GM23338 (cell line): ENCODE measurements at regions not wholly inside any gene's neighbourhood (a gene's known extent, or its start where the extent isn't known, plus 50 kb on each side); places are given as distances from the start of the nearest gene placed in this dataset.

Source experiments
- ATAC-seq: fragments of 200-7000 bp; cut with Tn5 transposase; 3 replicates; pipeline ENCODE4 v1.9.1; 2020
- DNase-seq: peaks from one replicate; pipeline ENCODE4 v3.0.0-alpha.2; 2015; ENCODE audit warnings: low spot score
- H2AFZ ChIP-seq: fragments of 200-600 bp; sonication (generic); 2 replicates; pipeline ENCODE4 v1.8.0; 2016; ENCODE audit warnings: antibody characterized with exemption, mild to moderate bottlenecking, moderate library complexity
- H3F3A ChIP-seq: fragments of 200-600 bp; sonication (generic); replicated peaks from 2 replicates; pipeline ENCODE4 v1.8.0; 2017; ENCODE audit warnings: antibody characterized with exemption, mixed run types, low read depth
- H3K27ac ChIP-seq: fragments of 200-600 bp; sonication (generic); 2 replicates; pipeline ENCODE4 v1.6.1; 2016; ENCODE audit warnings: low read depth
- H3K27me3 ChIP-seq: fragments of 200-600 bp; sonication (generic); 2 replicates; pipeline ENCODE4 v1.8.0; 2016; ENCODE audit warnings: mild to moderate bottlenecking, mixed run types, moderate library complexity; ENCODE audit not compliant: insufficient read depth
- H3K36me3 ChIP-seq: fragments of 200-600 bp; sonication (generic); 2 replicates; pipeline ENCODE4 v1.8.0; 2016; ENCODE audit warnings: mild to moderate bottlenecking; ENCODE audit not compliant: insufficient read depth
- H3K4me1 ChIP-seq: fragments of 200-600 bp; sonication (generic); 2 replicates; pipeline ENCODE4 v1.8.0; 2016; ENCODE audit warnings: mild to moderate bottlenecking, moderate library complexity; ENCODE audit not compliant: insufficient read depth
- H3K4me2 ChIP-seq: fragments of 200-600 bp; sonication (generic); 2 replicates; pipeline ENCODE4 v1.7.1; 2017; ENCODE audit warnings: mixed run types
- H3K4me3 ChIP-seq: fragments of 200-600 bp; sonication (generic); 2 replicates; pipeline ENCODE4 v1.6.1; 2016; ENCODE audit warnings: mixed run types
- H3K79me2 ChIP-seq: fragments of 200-600 bp; sonication (generic); replicated peaks from 2 replicates; pipeline ENCODE4 v1.8.0; 2017; ENCODE audit warnings: mild to moderate bottlenecking; ENCODE audit not compliant: insufficient read depth
- H3K9me2 ChIP-seq: fragments of 200-600 bp; sonication (generic); 2 replicates; pipeline ENCODE4 v1.8.0; 2017; ENCODE audit not compliant: insufficient read depth
- H4K20me1 ChIP-seq: fragments of 200-600 bp; sonication (generic); replicated peaks from 2 replicates; pipeline ENCODE4 v1.8.0; 2017; ENCODE audit warnings: mild to moderate bottlenecking; ENCODE audit not compliant: insufficient read depth
- H3K27ac Mint-ChIP-seq: 2 replicates; pipeline ENCODE4 v1.8.0; 2020; ENCODE audit warnings: inconsistent platforms, mild to moderate bottlenecking, moderate library complexity, mixed read lengths
- H3K27me3 Mint-ChIP-seq: 3 replicates; pipeline ENCODE4 v1.8.0; 2022; ENCODE audit warnings: low read depth, mild to moderate bottlenecking, moderate library complexity, mixed read lengths, inconsistent platforms; ENCODE audit not compliant: insufficient read depth, poor library complexity
- H3K36me3 Mint-ChIP-seq: 3 replicates; pipeline ENCODE4 v1.8.0; 2021; ENCODE audit warnings: low read depth, mild to moderate bottlenecking, inconsistent platforms, moderate library complexity, mixed read lengths
- H3K4me1 Mint-ChIP-seq: 3 replicates; pipeline ENCODE4 v1.8.0; 2020; ENCODE audit warnings: mild to moderate bottlenecking, inconsistent platforms, mixed read lengths
- H3K4me3 Mint-ChIP-seq: 3 replicates; pipeline ENCODE4 v1.8.0; 2021; ENCODE audit warnings: moderate library complexity, mild to moderate bottlenecking, inconsistent platforms, mixed read lengths
- H3K9me3 Mint-ChIP-seq: 3 replicates; pipeline ENCODE4 v1.8.0; 2020; ENCODE audit warnings: moderate library complexity, mild to moderate bottlenecking, inconsistent platforms, mixed read lengths
- CREB1 ChIP-seq: fragments of 250-450 bp; sonication (Bioruptor Pico); IDR thresholded peaks from 2 replicates; pipeline ENCODE4 v1.5.0; 2020; ENCODE audit warnings: low read depth, mild to moderate bottlenecking, moderate library complexity
- CTCF ChIP-seq, 2 experiments: fragments of 200-600 bp in 1 of 2; sonication (generic) in 1 of 2; conservative IDR thresholded peaks; 2 replicates each; pipeline versions ENCODE4 v1.5.1 to v1.6.1; 2016 to 2017; ENCODE audit warnings: antibody characterized with exemption in 2 of 2, low read depth in 2 of 2, mild to moderate bottlenecking in 2 of 2, moderate library complexity in 1 of 2
- ETS1 ChIP-seq: IDR thresholded peaks from 2 replicates; pipeline ENCODE4 v1.6.1; 2016; ENCODE audit warnings: antibody characterized with exemption
- EZH2 ChIP-seq: fragments of 200-600 bp; sonication (generic); IDR thresholded peaks from one replicate; pipeline ENCODE4 v1.8.0; 2017; ENCODE audit warnings: antibody characterized with exemption, mild to moderate bottlenecking, low read depth; ENCODE audit not compliant: unreplicated experiment
- EZH2phosphoT487 ChIP-seq: fragments of 200-600 bp; sonication (generic); IDR thresholded peaks from one replicate; pipeline ENCODE4 v1.8.1; 2018; ENCODE audit warnings: antibody characterized with exemption; ENCODE audit not compliant: unreplicated experiment
- JUNB ChIP-seq: IDR thresholded peaks from one replicate; pipeline ENCODE4 v1.6.1; 2016; ENCODE audit warnings: antibody characterized with exemption; ENCODE audit not compliant: unreplicated experiment
- NANOG ChIP-seq: IDR thresholded peaks from 2 replicates; pipeline ENCODE4 v1.6.1; 2016; ENCODE audit warnings: antibody characterized with exemption, borderline replicate concordance
- POLR2AphosphoS5 ChIP-seq: IDR thresholded peaks from 2 replicates; pipeline ENCODE4 v1.6.1; 2016; ENCODE audit warnings: antibody characterized with exemption, low read depth
- STAT1 ChIP-seq: IDR thresholded peaks from one replicate; pipeline ENCODE4 v1.6.1; 2016; ENCODE audit warnings: antibody characterized with exemption; ENCODE audit not compliant: unreplicated experiment
- ZNF114 ChIP-seq: fragments of 250-450 bp; sonication (Bioruptor Pico); IDR thresholded peaks from 2 replicates; pipeline ENCODE4 v1.5.0; 2020; ENCODE audit warnings: mild to moderate bottlenecking, moderate library complexity
- ZNF331 ChIP-seq: fragments of 250-450 bp; sonication (Bioruptor Pico); IDR thresholded peaks from 2 replicates; pipeline ENCODE4 v1.5.0; 2020; ENCODE audit warnings: low read depth, mild to moderate bottlenecking, moderate library complexity

GRCh38 chr12:90021795-90022440, 313.3 kb upstream of the ATP2B1 start (continued):
- TF ChIP-seq ZNF114 (CRISPR knock-in tag), result no peak
- TF ChIP-seq POLR2AphosphoS5, result no peak
- TF ChIP-seq EZH2phosphoT487, result no peak
- no peak for TF ChIP-seq STAT1
- no peak for TF ChIP-seq ZNF331 (CRISPR knock-in tag)
- no peak for TF ChIP-seq CTCF (conservative IDR thresholded peaks at IDR 0.05; ENCODE audit: low read depth in 2 of 2)
- TF ChIP-seq JUNB, result no peak
- no peak for TF ChIP-seq ETS1
- TF ChIP-seq EZH2, result no peak
- no peak for TF ChIP-seq CREB1 (CRISPR knock-in tag)
- no peak for TF ChIP-seq NANOG

GRCh38 chr12:90020881-90021280, 312.2 kb upstream of the ATP2B1 start:
- Histone ChIP-seq H3K4me2 (no peak overlapping the region), H3F3A (no peaks in the 10 kb centered on the region), H3K4me3 (no peak overlapping the region), H3K4me1 (no peaks in the 10 kb centered on the region; the same call in 1 of the 2 replicates), H3K9me2 (no peaks in the 10 kb centered on the region), H3K36me3 (no peaks in the 10 kb centered on the region), H3K27me3 (no peaks in the 10 kb centered on the region), H3K79me2 (no peaks in the 10 kb centered on the region), H4K20me1 (no peaks in the 10 kb centered on the region), H3K27ac (no peak overlapping the region), H2AFZ (no peak overlapping the region)
- H3K9me3 Mint-ChIP-seq, result no peaks in the 10 kb centered on the region
- H3K27ac Mint-ChIP-seq, result no peak overlapping the region
- no peak overlapping the region for H3K4me3 Mint-ChIP-seq
- no peak for TF ChIP-seq EZH2phosphoT487
- no peak for ATAC-seq
- no peaks in the 10 kb centered on the region for H3K36me3 Mint-ChIP-seq
- peaks cover 4% of the 10 kb centered on the region; the same call in 1 of the 3 replicates for H3K4me1 Mint-ChIP-seq
- peaks cover 3% of the 10 kb centered on the region for H3K27me3 Mint-ChIP-seq
- DNase-seq, result no peak

- Histone ChIP-seq H3K4me1 (no peaks in the 10 kb centered on the region; the same call in 1 of the 2 replicates), H3K9me2 (no peaks in the 10 kb centered on the region), H3K27me3 (no peaks in the 10 kb centered on the region), H3K79me2 (no peaks in the 10 kb centered on the region), H3F3A (no peaks in the 10 kb centered on the region), H3K4me2 (no peak overlapping the region), H3K4me3 (no peak overlapping the region), H2AFZ (no peak overlapping the region), H3K36me3 (no peaks in the 10 kb centered on the region), H4K20me1 (no peaks in the 10 kb centered on the region), H3K27ac (no peak overlapping the region)
- DNase-seq (no peak), ATAC-seq (no peak)
- Mint-ChIP-seq H3K27ac (no peak overlapping the region), H3K9me3 (no peaks in the 10 kb centered on the region), H3K4me3 (no peak overlapping the region), H3K4me1 (peaks cover 4% of the 10 kb centered on the region; the same call in 1 of the 3 replicates), H3K27me3 (peaks cover 3% of the 10 kb centered on the region), H3K36me3 (no peaks in the 10 kb centered on the region)
- TF ChIP-seq EZH2 (no peak), NANOG (no peak), ZNF114 (CRISPR knock-in tag) (no peak), EZH2phosphoT487 (no peak), ETS1 (no peak), JUNB (no peak), ZNF331 (CRISPR knock-in tag) (no peak), CREB1 (CRISPR knock-in tag) (no peak), CTCF (conservative IDR thresholded peaks at IDR 0.05; ENCODE audit: low read depth in 2 of 2) (no peak)
Measured at GRCh38 chr12:90020436-90020835, 311.8 kb upstream of the ATP2B1 start.
